ENCODE measurements at regions not wholly inside any gene's neighbourhood (a gene's known extent, or its start where the extent isn't known, plus 50 kb on each side); places are given as distances from the start of the nearest gene placed in this dataset.

- TF ChIP-seq, protein P1, sequence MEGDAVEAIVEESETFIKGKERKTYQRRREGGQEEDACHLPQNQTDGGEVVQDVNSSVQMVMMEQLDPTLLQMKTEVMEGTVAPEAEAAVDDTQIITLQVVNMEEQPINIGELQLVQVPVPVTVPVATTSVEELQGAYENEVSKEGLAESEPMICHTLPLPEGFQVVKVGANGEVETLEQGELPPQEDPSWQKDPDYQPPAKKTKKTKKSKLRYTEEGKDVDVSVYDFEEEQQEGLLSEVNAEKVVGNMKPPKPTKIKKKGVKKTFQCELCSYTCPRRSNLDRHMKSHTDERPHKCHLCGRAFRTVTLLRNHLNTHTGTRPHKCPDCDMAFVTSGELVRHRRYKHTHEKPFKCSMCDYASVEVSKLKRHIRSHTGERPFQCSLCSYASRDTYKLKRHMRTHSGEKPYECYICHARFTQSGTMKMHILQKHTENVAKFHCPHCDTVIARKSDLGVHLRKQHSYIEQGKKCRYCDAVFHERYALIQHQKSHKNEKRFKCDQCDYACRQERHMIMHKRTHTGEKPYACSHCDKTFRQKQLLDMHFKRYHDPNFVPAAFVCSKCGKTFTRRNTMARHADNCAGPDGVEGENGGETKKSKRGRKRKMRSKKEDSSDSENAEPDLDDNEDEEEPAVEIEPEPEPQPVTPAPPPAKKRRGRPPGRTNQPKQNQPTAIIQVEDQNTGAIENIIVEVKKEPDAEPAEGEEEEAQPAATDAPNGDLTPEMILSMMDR (conservative IDR thresholded peaks at IDR 0.05; ENCODE audit: low read depth in 2 of 2), result no peak
- TF ChIP-seq, protein P2, sequence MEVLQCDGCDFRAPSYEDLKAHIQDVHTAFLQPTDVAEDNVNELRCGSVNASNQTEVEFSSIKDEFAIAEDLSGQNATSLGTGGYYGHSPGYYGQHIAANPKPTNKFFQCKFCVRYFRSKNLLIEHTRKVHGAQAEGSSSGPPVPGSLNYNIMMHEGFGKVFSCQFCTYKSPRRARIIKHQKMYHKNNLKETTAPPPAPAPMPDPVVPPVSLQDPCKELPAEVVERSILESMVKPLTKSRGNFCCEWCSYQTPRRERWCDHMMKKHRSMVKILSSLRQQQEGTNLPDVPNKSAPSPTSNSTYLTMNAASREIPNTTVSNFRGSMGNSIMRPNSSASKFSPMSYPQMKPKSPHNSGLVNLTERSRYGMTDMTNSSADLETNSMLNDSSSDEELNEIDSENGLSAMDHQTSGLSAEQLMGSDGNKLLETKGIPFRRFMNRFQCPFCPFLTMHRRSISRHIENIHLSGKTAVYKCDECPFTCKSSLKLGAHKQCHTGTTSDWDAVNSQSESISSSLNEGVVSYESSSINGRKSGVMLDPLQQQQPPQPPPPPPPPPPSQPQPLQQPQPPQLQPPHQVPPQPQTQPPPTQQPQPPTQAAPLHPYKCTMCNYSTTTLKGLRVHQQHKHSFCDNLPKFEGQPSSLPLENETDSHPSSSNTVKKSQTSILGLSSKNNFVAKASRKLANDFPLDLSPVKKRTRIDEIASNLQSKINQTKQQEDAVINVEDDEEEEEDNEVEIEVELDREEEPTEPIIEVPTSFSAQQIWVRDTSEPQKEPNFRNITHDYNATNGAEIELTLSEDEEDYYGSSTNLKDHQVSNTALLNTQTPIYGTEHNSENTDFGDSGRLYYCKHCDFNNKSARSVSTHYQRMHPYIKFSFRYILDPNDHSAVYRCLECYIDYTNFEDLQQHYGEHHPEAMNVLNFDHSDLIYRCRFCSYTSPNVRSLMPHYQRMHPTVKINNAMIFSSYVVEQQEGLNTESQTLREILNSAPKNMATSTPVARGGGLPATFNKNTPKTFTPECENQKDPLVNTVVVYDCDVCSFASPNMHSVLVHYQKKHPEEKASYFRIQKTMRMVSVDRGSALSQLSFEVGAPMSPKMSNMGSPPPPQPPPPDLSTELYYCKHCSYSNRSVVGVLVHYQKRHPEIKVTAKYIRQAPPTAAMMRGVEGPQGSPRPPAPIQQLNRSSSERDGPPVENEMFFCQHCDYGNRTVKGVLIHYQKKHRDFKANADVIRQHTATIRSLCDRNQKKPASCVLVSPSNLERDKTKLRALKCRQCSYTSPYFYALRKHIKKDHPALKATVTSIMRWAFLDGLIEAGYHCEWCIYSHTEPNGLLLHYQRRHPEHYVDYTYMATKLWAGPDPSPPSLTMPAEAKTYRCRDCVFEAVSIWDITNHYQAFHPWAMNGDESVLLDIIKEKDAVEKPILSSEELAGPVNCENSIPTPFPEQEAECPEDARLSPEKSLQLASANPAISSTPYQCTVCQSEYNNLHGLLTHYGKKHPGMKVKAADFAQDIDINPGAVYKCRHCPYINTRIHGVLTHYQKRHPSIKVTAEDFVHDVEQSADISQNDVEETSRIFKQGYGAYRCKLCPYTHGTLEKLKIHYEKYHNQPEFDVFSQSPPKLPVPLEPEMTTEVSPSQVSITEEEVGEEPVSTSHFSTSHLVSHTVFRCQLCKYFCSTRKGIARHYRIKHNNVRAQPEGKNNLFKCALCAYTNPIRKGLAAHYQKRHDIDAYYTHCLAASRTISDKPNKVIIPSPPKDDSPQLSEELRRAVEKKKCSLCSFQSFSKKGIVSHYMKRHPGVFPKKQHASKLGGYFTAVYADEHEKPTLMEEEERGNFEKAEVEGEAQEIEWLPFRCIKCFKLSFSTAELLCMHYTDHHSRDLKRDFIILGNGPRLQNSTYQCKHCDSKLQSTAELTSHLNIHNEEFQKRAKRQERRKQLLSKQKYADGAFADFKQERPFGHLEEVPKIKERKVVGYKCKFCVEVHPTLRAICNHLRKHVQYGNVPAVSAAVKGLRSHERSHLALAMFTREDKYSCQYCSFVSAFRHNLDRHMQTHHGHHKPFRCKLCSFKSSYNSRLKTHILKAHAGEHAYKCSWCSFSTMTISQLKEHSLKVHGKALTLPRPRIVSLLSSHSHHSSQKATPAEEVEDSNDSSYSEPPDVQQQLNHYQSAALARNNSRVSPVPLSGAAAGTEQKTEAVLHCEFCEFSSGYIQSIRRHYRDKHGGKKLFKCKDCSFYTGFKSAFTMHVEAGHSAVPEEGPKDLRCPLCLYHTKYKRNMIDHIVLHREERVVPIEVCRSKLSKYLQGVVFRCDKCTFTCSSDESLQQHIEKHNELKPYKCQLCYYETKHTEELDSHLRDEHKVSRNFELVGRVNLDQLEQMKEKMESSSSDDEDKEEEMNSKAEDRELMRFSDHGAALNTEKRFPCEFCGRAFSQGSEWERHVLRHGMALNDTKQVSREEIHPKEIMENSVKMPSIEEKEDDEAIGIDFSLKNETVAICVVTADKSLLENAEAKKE (CRISPR knock-in tag; IDR thresholded peaks at IDR 0.05), result no peak
Measured at GRCh38 chr20:57821935-57822334, 112.1 kb upstream of the PMEPA1 start (continued).

- H3K36me3 Mint-ChIP-seq (ENCODE audit: low read depth), result no peaks in the 10 kb centered on the region
- H3K9me2 ChIP-seq (ENCODE audit: insufficient read depth), result no peaks in the 10 kb centered on the region; the same call in 1 of the 2 replicates
- no peak overlapping the region for H3K27ac ChIP-seq (ENCODE audit: low read depth)
- H3K79me2 ChIP-seq (replicated peaks; ENCODE audit: insufficient read depth), result no peaks in the 10 kb centered on the region
- DNase-seq (ENCODE audit: low spot score) (no peak), ATAC-seq (no peak)
- H3K4me1 Mint-ChIP-seq, result peaks cover 5% of the 10 kb centered on the region; the same call in 1 of the 3 replicates
- H3K4me3 ChIP-seq, result no peak overlapping the region
- H4K20me1 ChIP-seq (replicated peaks; ENCODE audit: insufficient read depth), result no peaks in the 10 kb centered on the region
- no peaks in the 10 kb centered on the region for H3F3A ChIP-seq (replicated peaks; ENCODE audit: low read depth)
- H3K4me2 ChIP-seq, result no peak overlapping the region
- H3K27me3 Mint-ChIP-seq (ENCODE audit: insufficient read depth, low read depth, poor library complexity), result peaks cover 10% of the 10 kb centered on the region
- H3K36me3 ChIP-seq (ENCODE audit: insufficient read depth), result no peaks in the 10 kb centered on the region
- H3K27me3 ChIP-seq (ENCODE audit: insufficient read depth), result no peaks in the 10 kb centered on the region
- no peak overlapping the region for H3K27ac Mint-ChIP-seq
- no peak overlapping the region for H2AFZ ChIP-seq
- peaks cover 3% of the 10 kb centered on the region; the same call in 2 of the 3 replicates for H3K9me3 Mint-ChIP-seq
- H3K4me1 ChIP-seq (ENCODE audit: insufficient read depth), result no peaks in the 10 kb centered on the region
- no peak overlapping the region for H3K4me3 Mint-ChIP-seq
- TF ChIP-seq NANOG (IDR thresholded peaks at IDR 0.05; ENCODE audit: borderline replicate concordance) (no peak), JUNB (IDR thresholded peaks at IDR 0.05; ENCODE audit: unreplicated experiment) (no peak), POLR2AphosphoS5 (IDR thresholded peaks at IDR 0.05; ENCODE audit: low read depth) (no peak), CREB1 (CRISPR knock-in tag; IDR thresholded peaks at IDR 0.05; ENCODE audit: low read depth) (no peak), EZH2phosphoT487 (IDR thresholded peaks at IDR 0.05; ENCODE audit: unreplicated experiment) (no peak)
- TF ChIP-seq, protein P2 (CRISPR knock-in tag; IDR thresholded peaks at IDR 0.05), result no peak
Measured at GRCh38 chr20:57819691-57820380, 110.0 kb upstream of the PMEPA1 start.
